Astrocyte (in vitro differentiated cells and primary cell): ENCODE measurements at regions not wholly inside any gene's neighbourhood (a gene's known extent, or its start where the extent isn't known, plus 50 kb on each side); places are given as distances from the start of the nearest gene placed in this dataset.

Experiments used
- CTCF ChIP-seq: IDR thresholded peaks from 2 replicates; pipeline ENCODE4 v1.5.1; 2011; ENCODE audit warnings: low read depth, mild to moderate bottlenecking, inconsistent platforms, low read length, moderate library complexity; ENCODE audit not compliant: insufficient read depth
- EZH2 ChIP-seq: IDR thresholded peaks from 2 replicates; pipeline ENCODE4 v1.6.1; 2012; ENCODE audit warnings: mild to moderate bottlenecking, low read length, inconsistent platforms; ENCODE audit not compliant: insufficient read depth

- TF ChIP-seq CTCF: no peak
- TF ChIP-seq EZH2: no peak
These were observed 140.4 kb downstream of the TUSC1 start for GRCh38 chr9:25537808-25538207.
